Hepatocyte (in vitro differentiated cells): ENCODE measurements at regions not wholly inside any gene's neighbourhood (a gene's known extent, or its start where the extent isn't known, plus 50 kb on each side); places are given as distances from the start of the nearest gene placed in this dataset.

ENCODE experiments used
- EZH2 ChIP-seq: fragments of 200-600 bp; sonication (generic); IDR thresholded peaks from 2 replicates; pipeline ENCODE4 v1.6.1; 2016; ENCODE audit warnings: antibody characterized with exemption, mild to moderate bottlenecking, borderline replicate concordance
- EZH2phosphoT487 ChIP-seq: fragments of 200-600 bp; sonication (generic); IDR thresholded peaks from one replicate; pipeline ENCODE4 v1.6.1; 2018; ENCODE audit warnings: antibody characterized with exemption, mild to moderate bottlenecking, low read depth, moderate library complexity; ENCODE audit not compliant: unreplicated experiment, severe bottlenecking
- TF ChIP-seq, protein P1 (sequence below): fragments of 200-600 bp; sonication (generic); IDR thresholded peaks from 2 replicates; pipeline ENCODE4 v1.5.1; 2016; ENCODE audit warnings: antibody characterized with exemption, mild to moderate bottlenecking; ENCODE audit not compliant: poor library complexity

DNA sequence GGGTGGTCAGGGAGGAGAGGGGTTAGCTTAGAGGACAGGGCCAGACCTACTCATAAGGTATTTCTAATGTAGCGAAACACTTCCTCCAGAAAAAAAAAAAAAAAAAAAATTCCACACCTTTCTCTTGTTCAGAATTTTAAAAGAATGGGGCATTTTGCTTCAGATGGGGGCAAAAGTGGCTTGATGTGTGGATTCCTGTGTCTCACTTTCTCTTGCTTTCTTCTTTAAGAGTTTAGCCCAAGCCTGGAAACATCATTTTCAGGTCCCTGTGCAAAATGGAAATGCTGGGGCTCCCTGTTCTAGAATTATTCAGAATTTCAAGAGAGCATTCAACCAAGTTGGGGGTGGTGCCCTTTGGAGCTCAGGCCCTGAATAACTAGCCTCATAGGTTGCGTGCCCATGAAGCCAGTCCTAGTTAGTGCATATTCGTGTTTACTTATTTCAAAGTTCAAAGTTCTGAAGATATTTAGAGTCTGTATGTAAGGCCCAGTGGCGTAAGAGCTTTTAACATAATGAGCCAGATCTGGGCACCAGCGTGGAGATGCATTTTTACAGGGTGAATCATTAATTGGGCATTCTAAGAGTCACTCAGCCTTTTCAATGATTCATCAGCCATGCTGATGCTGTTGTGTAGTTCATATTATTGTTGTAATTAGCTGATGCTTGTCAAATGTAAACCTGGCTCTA lies 104.5 kb downstream of the RPLP1 start:
- TF ChIP-seq, protein P1, sequence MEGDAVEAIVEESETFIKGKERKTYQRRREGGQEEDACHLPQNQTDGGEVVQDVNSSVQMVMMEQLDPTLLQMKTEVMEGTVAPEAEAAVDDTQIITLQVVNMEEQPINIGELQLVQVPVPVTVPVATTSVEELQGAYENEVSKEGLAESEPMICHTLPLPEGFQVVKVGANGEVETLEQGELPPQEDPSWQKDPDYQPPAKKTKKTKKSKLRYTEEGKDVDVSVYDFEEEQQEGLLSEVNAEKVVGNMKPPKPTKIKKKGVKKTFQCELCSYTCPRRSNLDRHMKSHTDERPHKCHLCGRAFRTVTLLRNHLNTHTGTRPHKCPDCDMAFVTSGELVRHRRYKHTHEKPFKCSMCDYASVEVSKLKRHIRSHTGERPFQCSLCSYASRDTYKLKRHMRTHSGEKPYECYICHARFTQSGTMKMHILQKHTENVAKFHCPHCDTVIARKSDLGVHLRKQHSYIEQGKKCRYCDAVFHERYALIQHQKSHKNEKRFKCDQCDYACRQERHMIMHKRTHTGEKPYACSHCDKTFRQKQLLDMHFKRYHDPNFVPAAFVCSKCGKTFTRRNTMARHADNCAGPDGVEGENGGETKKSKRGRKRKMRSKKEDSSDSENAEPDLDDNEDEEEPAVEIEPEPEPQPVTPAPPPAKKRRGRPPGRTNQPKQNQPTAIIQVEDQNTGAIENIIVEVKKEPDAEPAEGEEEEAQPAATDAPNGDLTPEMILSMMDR = no peak
- TF ChIP-seq EZH2phosphoT487 = no peak
- TF ChIP-seq EZH2 = no peak
